ENCODE measurements at regions not wholly inside any gene's neighbourhood (a gene's known extent, or its start where the extent isn't known, plus 50 kb on each side); places are given as distances from the start of the nearest gene placed in this dataset.

DNA sequence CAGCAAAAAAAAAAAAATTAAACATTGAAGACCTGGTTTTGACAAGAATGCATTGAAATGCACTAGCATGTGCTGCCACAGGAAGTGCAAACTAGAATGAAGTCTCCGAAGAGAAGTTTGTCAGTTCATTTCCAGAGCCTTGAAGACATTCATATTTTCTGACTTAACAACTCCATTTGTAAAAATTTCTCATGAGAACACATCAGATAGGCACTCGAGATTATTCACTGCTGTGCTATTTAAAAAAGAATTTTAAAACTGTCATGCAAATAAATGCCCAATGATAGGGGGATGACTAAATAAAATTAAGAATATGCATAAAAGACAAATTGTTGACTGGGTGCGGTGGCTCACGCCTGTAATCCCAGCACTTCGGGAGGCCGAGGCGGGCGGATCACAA is 394.6 kb upstream of the JARID2 start:
- no peak for TF ChIP-seq ZNF248 (tag by site-specific recombination; IDR thresholded peaks at IDR 0.05)
- no peak for TF ChIP-seq ZNF24 (tag by site-specific recombination; IDR thresholded peaks at IDR 0.05)
- TF ChIP-seq ZSCAN16 (tag by site-specific recombination; IDR thresholded peaks at IDR 0.05) = no peak
- no peak for TF ChIP-seq ZNF664 (tag by site-specific recombination; IDR thresholded peaks at IDR 0.05)
- TF ChIP-seq BCL11A (tag by site-specific recombination; IDR thresholded peaks at IDR 0.05; ENCODE audit: low read depth) = no peak
- no peak for TF ChIP-seq ZNF366 (tag by site-specific recombination; conservative IDR thresholded peaks at IDR 0.05)
- TF ChIP-seq ZNF426 (tag by site-specific recombination; IDR thresholded peaks at IDR 0.05) = no peak
- TF ChIP-seq HOXA7 (CRISPR knock-in tag; IDR thresholded peaks at IDR 0.05; ENCODE audit: borderline replicate concordance) = no peak
- TF ChIP-seq, protein P1, sequence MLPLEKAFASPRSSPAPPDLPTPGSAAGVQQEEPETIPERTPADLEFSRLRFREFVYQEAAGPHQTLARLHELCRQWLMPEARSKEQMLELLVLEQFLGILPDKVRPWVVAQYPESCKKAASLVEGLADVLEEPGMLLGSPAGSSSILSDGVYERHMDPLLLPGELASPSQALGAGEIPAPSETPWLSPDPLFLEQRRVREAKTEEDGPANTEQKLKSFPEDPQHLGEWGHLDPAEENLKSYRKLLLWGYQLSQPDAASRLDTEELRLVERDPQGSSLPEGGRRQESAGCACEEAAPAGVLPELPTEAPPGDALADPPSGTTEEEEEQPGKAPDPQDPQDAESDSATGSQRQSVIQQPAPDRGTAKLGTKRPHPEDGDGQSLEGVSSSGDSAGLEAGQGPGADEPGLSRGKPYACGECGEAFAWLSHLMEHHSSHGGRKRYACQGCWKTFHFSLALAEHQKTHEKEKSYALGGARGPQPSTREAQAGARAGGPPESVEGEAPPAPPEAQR (tag by site-specific recombination; IDR thresholded peaks at IDR 0.05) = no peak
- no peak for TF ChIP-seq SCRT2 (tag by site-specific recombination; IDR thresholded peaks at IDR 0.05)
- TF ChIP-seq ZFP37 (tag by site-specific recombination; IDR thresholded peaks at IDR 0.05) = no peak
- TF ChIP-seq, protein P2, sequence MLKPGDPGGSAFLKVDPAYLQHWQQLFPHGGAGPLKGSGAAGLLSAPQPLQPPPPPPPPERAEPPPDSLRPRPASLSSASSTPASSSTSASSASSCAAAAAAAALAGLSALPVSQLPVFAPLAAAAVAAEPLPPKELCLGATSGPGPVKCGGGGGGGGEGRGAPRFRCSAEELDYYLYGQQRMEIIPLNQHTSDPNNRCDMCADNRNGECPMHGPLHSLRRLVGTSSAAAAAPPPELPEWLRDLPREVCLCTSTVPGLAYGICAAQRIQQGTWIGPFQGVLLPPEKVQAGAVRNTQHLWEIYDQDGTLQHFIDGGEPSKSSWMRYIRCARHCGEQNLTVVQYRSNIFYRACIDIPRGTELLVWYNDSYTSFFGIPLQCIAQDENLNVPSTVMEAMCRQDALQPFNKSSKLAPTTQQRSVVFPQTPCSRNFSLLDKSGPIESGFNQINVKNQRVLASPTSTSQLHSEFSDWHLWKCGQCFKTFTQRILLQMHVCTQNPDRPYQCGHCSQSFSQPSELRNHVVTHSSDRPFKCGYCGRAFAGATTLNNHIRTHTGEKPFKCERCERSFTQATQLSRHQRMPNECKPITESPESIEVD (tag by site-specific recombination; IDR thresholded peaks at IDR 0.05) = no peak
- Histone ChIP-seq H3K9me3 (ENCODE audit: control insufficient read depth, insufficient read depth, low read depth, low read length) (no peaks in the 10 kb centered on the region), H3K4me3 (ENCODE audit: low read depth, low read length) (no peak overlapping the region), H3K4me1 (ENCODE audit: control insufficient read depth, insufficient read depth, low read length) (peaks cover 10% of the 10 kb centered on the region), H3K36me3 (ENCODE audit: control insufficient read depth in 2 of 2, insufficient read depth in 1 of 2, low read length in 2 of 2) (no peaks in the 10 kb centered on the region), H3K27ac (ENCODE audit: extremely low read depth, low read depth, low read length) (no peak overlapping the region)
- ChIA-PET CTCF (interaction anchor here (0.6 kb wide), 1 partner anchor 705 kb away, joined by 3 read pairs; no protein-coding TSS in a partner anchor), POLR2A (no interaction called here)

DNA sequence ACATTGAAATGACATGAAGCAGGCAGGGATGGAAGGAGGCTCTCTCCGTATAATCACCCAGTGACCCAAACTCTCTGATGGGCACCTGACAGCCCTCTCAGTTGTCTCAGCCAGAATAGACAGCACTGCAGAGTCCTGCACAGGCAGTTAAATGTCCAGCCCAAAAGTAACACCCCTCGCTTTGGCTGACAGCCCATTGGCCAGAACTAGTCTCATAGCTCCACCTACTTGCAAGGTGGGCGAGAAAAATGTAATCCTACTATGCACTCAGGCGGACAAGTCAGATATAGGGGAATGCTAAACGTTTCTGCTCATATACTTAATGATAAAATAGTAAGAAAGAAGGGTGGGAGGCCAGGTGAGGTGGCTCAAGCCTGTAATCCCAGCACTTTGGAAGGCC is 393.5 kb upstream of the JARID2 start:
- TF ChIP-seq ZNF155 (tag by site-specific recombination; IDR thresholded peaks at IDR 0.05) = no peak
- TF ChIP-seq ZNF274 (IDR thresholded peaks at IDR 0.05; ENCODE audit: low read length) = no peak
- TF ChIP-seq ZNF274 (tag by site-specific recombination; IDR thresholded peaks at IDR 0.05; ENCODE audit: borderline replicate concordance) = no peak
- TF ChIP-seq ZFP41 (tag by site-specific recombination; IDR thresholded peaks at IDR 0.05; ENCODE audit: borderline replicate concordance) = no peak
- TF ChIP-seq SP3 (tag by site-specific recombination; IDR thresholded peaks at IDR 0.05) = no peak
- TF ChIP-seq SCRT2 (tag by site-specific recombination; IDR thresholded peaks at IDR 0.05) = no peak
- TF ChIP-seq, protein P3, sequence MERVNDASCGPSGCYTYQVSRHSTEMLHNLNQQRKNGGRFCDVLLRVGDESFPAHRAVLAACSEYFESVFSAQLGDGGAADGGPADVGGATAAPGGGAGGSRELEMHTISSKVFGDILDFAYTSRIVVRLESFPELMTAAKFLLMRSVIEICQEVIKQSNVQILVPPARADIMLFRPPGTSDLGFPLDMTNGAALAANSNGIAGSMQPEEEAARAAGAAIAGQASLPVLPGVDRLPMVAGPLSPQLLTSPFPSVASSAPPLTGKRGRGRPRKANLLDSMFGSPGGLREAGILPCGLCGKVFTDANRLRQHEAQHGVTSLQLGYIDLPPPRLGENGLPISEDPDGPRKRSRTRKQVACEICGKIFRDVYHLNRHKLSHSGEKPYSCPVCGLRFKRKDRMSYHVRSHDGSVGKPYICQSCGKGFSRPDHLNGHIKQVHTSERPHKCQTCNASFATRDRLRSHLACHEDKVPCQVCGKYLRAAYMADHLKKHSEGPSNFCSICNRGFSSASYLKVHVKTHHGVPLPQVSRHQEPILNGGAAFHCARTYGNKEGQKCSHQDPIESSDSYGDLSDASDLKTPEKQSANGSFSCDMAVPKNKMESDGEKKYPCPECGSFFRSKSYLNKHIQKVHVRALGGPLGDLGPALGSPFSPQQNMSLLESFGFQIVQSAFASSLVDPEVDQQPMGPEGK (tag by site-specific recombination; IDR thresholded peaks at IDR 0.05) = no peak
- TF ChIP-seq ZNF239 (tag by site-specific recombination; IDR thresholded peaks at IDR 0.05) = no peak
- no peak for TF ChIP-seq ZNF843 (tag by site-specific recombination; IDR thresholded peaks at IDR 0.05)
- TF ChIP-seq ZNF473 (tag by site-specific recombination; IDR thresholded peaks at IDR 0.05) = no peak
- no peak for TF ChIP-seq RBAK (tag by site-specific recombination; IDR thresholded peaks at IDR 0.05)
- TF ChIP-seq ZNF433 (tag by site-specific recombination; IDR thresholded peaks at IDR 0.05; ENCODE audit: low read depth) = no peak
- TF ChIP-seq ZSCAN30 (tag by site-specific recombination; IDR thresholded peaks at IDR 0.05) = no peak
- no peak for TF ChIP-seq ZNF501 (tag by site-specific recombination; IDR thresholded peaks at IDR 0.05)
- no peak for TF ChIP-seq ZFHX2 (tag by site-specific recombination; conservative IDR thresholded peaks at IDR 0.05)
- TF ChIP-seq ZNF558 (tag by site-specific recombination; IDR thresholded peaks at IDR 0.05) = no peak
- TF ChIP-seq OSR2 (tag by site-specific recombination; IDR thresholded peaks at IDR 0.05) = no peak
- no peak for TF ChIP-seq ZNF677 (tag by site-specific recombination; IDR thresholded peaks at IDR 0.05)
- no peak for TF ChIP-seq ZNF202 (tag by site-specific recombination; IDR thresholded peaks at IDR 0.05; ENCODE audit: borderline replicate concordance)
- TF ChIP-seq ZNF223 (tag by site-specific recombination; IDR thresholded peaks at IDR 0.05) = no peak
- Histone ChIP-seq H3K36me3 (ENCODE audit: control insufficient read depth in 2 of 2, insufficient read depth in 1 of 2, low read length in 2 of 2) (no peaks in the 10 kb centered on the region), H3K4me1 (ENCODE audit: control insufficient read depth, insufficient read depth, low read length) (peaks cover 10% of the 10 kb centered on the region), H3K4me3 (ENCODE audit: low read depth, low read length) (no peak overlapping the region), H3K27ac (ENCODE audit: extremely low read depth, low read depth, low read length) (no peak overlapping the region), H3K9me3 (ENCODE audit: control insufficient read depth, insufficient read depth, low read depth, low read length) (no peaks in the 10 kb centered on the region)
- CTCF ChIA-PET = no interaction called here
- POLR2A ChIA-PET = no interaction called here
